Astrocyte of the spinal cord (primary cell): ENCODE measurements at regions not wholly inside any gene's neighbourhood (a gene's known extent, or its start where the extent isn't known, plus 50 kb on each side); places are given as distances from the start of the nearest gene placed in this dataset.

Source experiments
- DNase-seq: peaks from one replicate; pipeline ENCODE4 v3.0.0; 2011; ENCODE audit warnings: low read depth, low spot score
- H3K4me3 ChIP-seq: 2 replicates; pipeline ENCODE4 v1.5.1; 2011; ENCODE audit warnings: low read depth, mild to moderate bottlenecking, low read length, moderate library complexity
- in situ Hi-C: cut with HindIII; loops from 2 replicates; pipeline ENCODE4 v1.10.0; 2017; ENCODE audit warnings: low sequenced_read_pairs
- TF ChIP-seq, protein P1 (sequence below): IDR thresholded peaks from 2 replicates; pipeline ENCODE4 v1.5.1; 2012; ENCODE audit warnings: low read depth, mild to moderate bottlenecking, low read length, inconsistent platforms

DNA sequence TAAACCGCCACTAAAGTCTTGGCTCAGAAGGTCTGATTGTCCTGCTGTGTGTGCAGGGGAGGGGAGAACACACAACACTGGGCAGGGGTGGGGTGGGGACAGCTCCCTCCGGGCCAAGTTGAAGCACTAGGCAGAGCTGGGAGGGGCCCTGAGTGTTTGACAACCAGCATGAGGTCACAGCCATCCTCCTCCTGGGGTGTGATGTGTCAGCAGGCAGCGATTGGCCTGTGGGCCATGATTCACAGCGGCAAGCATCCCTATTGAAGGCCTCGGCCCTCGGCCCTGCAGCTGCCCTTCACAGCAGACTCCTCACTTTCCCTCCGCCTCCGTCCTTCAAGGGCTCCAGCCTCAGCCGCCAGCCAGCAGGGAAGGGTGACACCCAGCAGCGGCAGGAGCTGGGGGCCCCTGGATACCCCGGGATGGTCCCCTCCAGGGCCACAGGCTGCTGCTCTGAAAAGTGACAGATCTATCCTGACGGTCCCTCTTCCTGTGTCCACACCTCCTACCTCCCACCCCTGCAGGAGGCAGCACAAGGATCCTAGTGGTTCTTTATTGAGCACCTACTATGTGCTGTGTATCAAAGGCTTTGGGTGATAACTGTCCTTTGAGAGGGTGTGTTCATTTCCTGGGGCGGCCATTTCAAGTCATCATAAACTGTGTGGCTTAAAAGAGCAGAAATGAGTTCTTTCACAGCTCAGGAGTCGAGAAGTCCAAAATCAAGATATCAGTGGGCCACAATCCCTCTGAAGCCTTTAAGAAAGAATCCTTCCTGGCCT is 66.0 kb upstream of the SLC25A33 start:
- H3K4me3 ChIP-seq = no peak overlapping the region
- DNase-seq = peak; percentile 90
- in situ Hi-C loops = no loop called here
- TF ChIP-seq, protein P1, sequence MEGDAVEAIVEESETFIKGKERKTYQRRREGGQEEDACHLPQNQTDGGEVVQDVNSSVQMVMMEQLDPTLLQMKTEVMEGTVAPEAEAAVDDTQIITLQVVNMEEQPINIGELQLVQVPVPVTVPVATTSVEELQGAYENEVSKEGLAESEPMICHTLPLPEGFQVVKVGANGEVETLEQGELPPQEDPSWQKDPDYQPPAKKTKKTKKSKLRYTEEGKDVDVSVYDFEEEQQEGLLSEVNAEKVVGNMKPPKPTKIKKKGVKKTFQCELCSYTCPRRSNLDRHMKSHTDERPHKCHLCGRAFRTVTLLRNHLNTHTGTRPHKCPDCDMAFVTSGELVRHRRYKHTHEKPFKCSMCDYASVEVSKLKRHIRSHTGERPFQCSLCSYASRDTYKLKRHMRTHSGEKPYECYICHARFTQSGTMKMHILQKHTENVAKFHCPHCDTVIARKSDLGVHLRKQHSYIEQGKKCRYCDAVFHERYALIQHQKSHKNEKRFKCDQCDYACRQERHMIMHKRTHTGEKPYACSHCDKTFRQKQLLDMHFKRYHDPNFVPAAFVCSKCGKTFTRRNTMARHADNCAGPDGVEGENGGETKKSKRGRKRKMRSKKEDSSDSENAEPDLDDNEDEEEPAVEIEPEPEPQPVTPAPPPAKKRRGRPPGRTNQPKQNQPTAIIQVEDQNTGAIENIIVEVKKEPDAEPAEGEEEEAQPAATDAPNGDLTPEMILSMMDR = no peak

DNA sequence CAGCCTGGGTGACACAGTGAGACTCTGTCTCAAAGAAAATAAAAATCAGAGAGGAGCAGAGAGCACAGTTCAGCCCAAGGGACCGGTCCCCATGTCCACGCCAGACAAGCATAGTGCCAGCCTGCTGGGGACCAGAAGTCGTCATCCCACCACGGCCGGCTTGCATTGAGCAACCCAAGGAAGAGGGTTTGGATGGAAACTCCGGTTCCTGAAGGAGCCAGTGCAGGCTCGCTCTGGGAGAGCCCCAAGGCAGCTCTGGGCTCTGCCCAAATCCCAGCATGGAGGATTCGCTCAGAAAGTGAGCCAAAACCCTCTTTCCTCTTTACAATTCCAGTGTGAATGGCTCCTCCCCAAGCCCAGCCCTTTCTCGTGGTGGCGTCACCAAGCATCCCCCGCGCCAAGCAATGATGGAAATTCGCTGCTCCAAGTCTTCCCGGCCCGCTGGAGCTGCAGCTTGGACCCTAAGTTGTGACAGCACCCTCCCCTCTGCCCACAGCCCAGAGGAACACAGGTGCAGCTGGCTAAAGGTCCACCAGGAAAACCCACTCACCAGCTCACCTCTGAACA is 64.1 kb upstream of the SLC25A33 start:
- H3K4me3 ChIP-seq = no peak overlapping the region
- TF ChIP-seq, protein P1 = no peak
- in situ Hi-C loops = no loop called here
- DNase-seq = no peak

DNA sequence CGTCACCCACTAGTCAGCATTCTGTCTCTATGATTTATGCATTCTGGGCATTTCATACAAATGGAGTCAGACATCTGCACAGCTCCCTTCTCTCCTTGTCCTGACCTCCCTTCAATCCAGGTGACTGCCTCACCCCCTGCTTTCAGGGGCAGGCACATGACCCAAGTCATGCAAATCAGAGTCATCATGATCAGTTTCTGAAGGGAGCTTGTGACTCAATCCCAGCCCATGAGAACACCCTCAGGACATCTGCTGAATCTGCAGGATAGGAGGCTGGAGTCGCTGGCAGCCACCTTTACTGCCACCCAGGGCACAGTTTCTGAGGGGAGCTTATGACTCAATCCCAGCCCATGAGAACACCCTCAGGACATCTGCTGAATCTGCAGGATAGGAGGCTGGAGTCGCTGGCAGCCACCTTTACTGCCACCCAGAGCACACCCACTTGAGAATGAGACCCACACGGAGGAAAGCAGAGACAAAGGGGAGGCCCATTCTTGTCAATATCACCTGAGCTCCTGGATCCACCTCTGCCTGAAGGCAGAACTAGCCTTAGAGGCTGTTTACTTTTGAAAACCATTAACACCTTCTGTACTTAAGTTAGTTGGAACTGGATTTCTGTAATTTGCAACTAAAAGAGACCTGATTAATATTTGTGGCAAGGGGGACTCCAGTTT is 62.3 kb upstream of the SLC25A33 start:
- no peak overlapping the region for H3K4me3 ChIP-seq
- TF ChIP-seq, protein P1 = no peak
- in situ Hi-C loops = no loop called here
- no peak for DNase-seq

DNA sequence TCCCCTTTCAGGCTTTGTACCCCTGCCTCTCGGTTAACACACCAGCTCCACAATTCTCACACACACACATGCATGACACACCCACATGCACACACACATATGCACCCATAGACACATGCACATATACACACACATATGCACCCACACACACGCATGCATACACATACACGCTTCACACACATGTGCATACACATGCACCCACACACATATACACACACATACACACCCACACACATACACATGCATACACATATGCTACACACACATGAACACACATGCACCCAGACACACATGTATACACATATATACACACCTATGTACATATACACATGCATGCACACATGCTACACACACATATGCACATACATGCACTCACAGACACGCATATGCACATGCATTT is 61.7 kb upstream of the SLC25A33 start:
- in situ Hi-C loops = no loop called here
- no peak for DNase-seq
- TF ChIP-seq, protein P1 = no peak
- no peak overlapping the region for H3K4me3 ChIP-seq

DNA sequence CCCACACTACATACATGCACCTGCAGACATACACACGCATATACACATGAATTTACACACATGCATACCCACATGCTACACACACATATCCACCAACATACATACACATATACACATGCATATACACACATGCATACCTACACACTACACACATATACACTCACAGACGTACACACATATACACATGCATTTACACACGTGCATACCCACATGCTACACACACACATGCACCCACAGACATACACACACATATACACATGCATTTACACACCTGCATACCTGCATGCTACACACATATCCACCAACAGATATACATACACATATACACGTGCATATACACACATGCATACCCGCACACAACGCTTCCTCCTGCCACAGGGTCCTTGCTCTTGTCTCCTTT is 61.2 kb upstream of the SLC25A33 start:
- DNase-seq = no peak
- TF ChIP-seq, protein P1 = no peak
- H3K4me3 ChIP-seq = no peak overlapping the region
- in situ Hi-C loops = no loop called here

DNA sequence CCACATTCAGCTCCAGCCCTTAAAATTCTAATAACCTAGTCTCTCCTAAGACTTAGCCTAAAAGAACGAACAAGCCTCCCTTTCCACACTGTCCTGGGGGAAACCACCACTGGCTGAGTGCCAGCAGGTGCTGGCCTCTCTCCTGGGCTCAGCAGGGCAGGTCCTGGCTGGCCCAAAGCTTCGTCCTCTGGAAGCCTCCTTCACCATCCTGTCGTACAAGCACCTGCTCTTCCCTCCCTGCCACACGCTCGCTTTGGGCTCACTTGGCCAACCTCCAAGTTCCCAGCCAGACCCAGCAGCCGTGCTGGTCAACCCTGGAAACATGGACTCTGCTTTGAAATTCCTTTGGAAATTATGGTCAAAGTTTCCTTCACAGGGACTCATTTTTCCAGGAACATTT is 58.2 kb upstream of the SLC25A33 start:
- in situ Hi-C loops = no loop called here
- no peak for DNase-seq

More for the DNA sequence above, 58.2 kb upstream of the SLC25A33 start:
- TF ChIP-seq, protein P1 = no peak
- H3K4me3 ChIP-seq = no peak overlapping the region
